ENCODE measurements at regions not wholly inside any gene's neighbourhood (a gene's known extent, or its start where the extent isn't known, plus 50 kb on each side); places are given as distances from the start of the nearest gene placed in this dataset.

GRCh38 chr14:53549956-53550355 is 396.8 kb upstream of the DDHD1 start:
- Histone ChIP-seq H3F3A (ENCODE audit: insufficient read depth, low read length) (no peaks in the 10 kb centered on the region), H2AFZ (ENCODE audit: low read length) (no peak overlapping the region), H3K27me3 (ENCODE audit: insufficient read depth, low read length) (no peaks in the 10 kb centered on the region), H3K9me2 (ENCODE audit: low read depth, low read length) (no peaks in the 10 kb centered on the region), H3K79me2 (ENCODE audit: insufficient read depth, low read length) (no peaks in the 10 kb centered on the region), H3K36me3 (ENCODE audit: insufficient read depth, low read length) (no peaks in the 10 kb centered on the region), H3K9ac (ENCODE audit: low read length) (no peak overlapping the region), H3K4me2 (ENCODE audit: low read length) (no peak overlapping the region), H3K4me3 (ENCODE audit: low read depth, low read length, poor library complexity, severe bottlenecking) (no peak overlapping the region), H3K9me3 (ENCODE audit: low read length) (no peaks in the 10 kb centered on the region), H4K20me1 (ENCODE audit: insufficient read depth, low read length) (no peaks in the 10 kb centered on the region), H3K4me1 (ENCODE audit: insufficient read depth, low read length, severe bottlenecking) (no peaks in the 10 kb centered on the region), H3K27ac (ENCODE audit: low read depth, low read length, poor library complexity, severe bottlenecking) (no peak overlapping the region)
- TF ChIP-seq CTCF (IDR thresholded peaks at IDR 0.05; ENCODE audit: low read length): no peak
- TF ChIP-seq EZH2 (IDR thresholded peaks at IDR 0.05; ENCODE audit: borderline replicate concordance, low read length): no peak

GRCh38 chr14:53547593-53547992 is 394.5 kb upstream of the DDHD1 start:
- Histone ChIP-seq H3K27me3 (ENCODE audit: insufficient read depth, low read length) (no peaks in the 10 kb centered on the region), H3K9me3 (ENCODE audit: low read length) (no peaks in the 10 kb centered on the region), H3K27ac (ENCODE audit: low read depth, low read length, poor library complexity, severe bottlenecking) (no peak overlapping the region), H3K79me2 (ENCODE audit: insufficient read depth, low read length) (no peaks in the 10 kb centered on the region), H2AFZ (ENCODE audit: low read length) (no peak overlapping the region), H3K4me1 (ENCODE audit: insufficient read depth, low read length, severe bottlenecking) (no peaks in the 10 kb centered on the region), H3K4me3 (ENCODE audit: low read depth, low read length, poor library complexity, severe bottlenecking) (no peak overlapping the region), H3F3A (ENCODE audit: insufficient read depth, low read length) (no peaks in the 10 kb centered on the region), H3K36me3 (ENCODE audit: insufficient read depth, low read length) (no peaks in the 10 kb centered on the region), H3K4me2 (ENCODE audit: low read length) (no peak overlapping the region), H3K9ac (ENCODE audit: low read length) (no peak overlapping the region), H4K20me1 (ENCODE audit: insufficient read depth, low read length) (no peaks in the 10 kb centered on the region), H3K9me2 (ENCODE audit: low read depth, low read length) (no peaks in the 10 kb centered on the region)
- TF ChIP-seq CTCF (IDR thresholded peaks at IDR 0.05; ENCODE audit: low read length) (no peak), EZH2 (IDR thresholded peaks at IDR 0.05; ENCODE audit: borderline replicate concordance, low read length) (no peak)

GRCh38 chr14:53545217-53545616 is 392.1 kb upstream of the DDHD1 start:
- Histone ChIP-seq H3K27ac (ENCODE audit: low read depth, low read length, poor library complexity, severe bottlenecking) (no peak overlapping the region), H3K4me1 (ENCODE audit: insufficient read depth, low read length, severe bottlenecking) (no peaks in the 10 kb centered on the region), H3K9me3 (ENCODE audit: low read length) (no peaks in the 10 kb centered on the region), H3K4me3 (ENCODE audit: low read depth, low read length, poor library complexity, severe bottlenecking) (no peak overlapping the region), H2AFZ (ENCODE audit: low read length) (no peak overlapping the region), H3K9ac (ENCODE audit: low read length) (no peak overlapping the region), H3K36me3 (ENCODE audit: insufficient read depth, low read length) (no peaks in the 10 kb centered on the region), H3F3A (ENCODE audit: insufficient read depth, low read length) (no peaks in the 10 kb centered on the region), H4K20me1 (ENCODE audit: insufficient read depth, low read length) (no peaks in the 10 kb centered on the region), H3K27me3 (ENCODE audit: insufficient read depth, low read length) (no peaks in the 10 kb centered on the region), H3K4me2 (ENCODE audit: low read length) (no peak overlapping the region), H3K9me2 (ENCODE audit: low read depth, low read length) (no peaks in the 10 kb centered on the region), H3K79me2 (ENCODE audit: insufficient read depth, low read length) (no peaks in the 10 kb centered on the region)
- TF ChIP-seq CTCF (IDR thresholded peaks at IDR 0.05; ENCODE audit: low read length): no peak
- TF ChIP-seq EZH2 (IDR thresholded peaks at IDR 0.05; ENCODE audit: borderline replicate concordance, low read length): no peak
